CD4-positive, alpha-beta T cell (primary cell): ENCODE measurements at regions not wholly inside any gene's neighbourhood (a gene's known extent, or its start where the extent isn't known, plus 50 kb on each side); places are given as distances from the start of the nearest gene placed in this dataset.

Experiments used
- ATAC-seq: fragments of 200-7000 bp; cut with Tn5 transposase; one replicate; pipeline ENCODE4 v1.10.0; 2022; ENCODE audit warnings: mild to moderate bottlenecking; ENCODE audit not compliant: poor library complexity
- CTCF ChIA-PET: fragments of 350-600 bp; sonication (Branson Sonifier 250); formaldehyde crosslinking; loops from one replicate; lab custom pipeline; 2021; ENCODE audit warnings: antibody characterized with exemption, inconsistent platforms; lab: Charles Lee
- POLR2A ChIA-PET: fragments of 350-600 bp; sonication (Branson Sonifier 250); formaldehyde crosslinking; loops from one replicate; lab custom pipeline; 2021; ENCODE audit warnings: antibody characterized with exemption, inconsistent platforms; lab: Charles Lee
- DNase-seq, 14 experiments: peaks; one replicate each; pipeline ENCODE4 v3.0.0-alpha.2; 2013 to 2020; ENCODE audit warnings: mixed read lengths in 2 of 14
- H3K27ac ChIP-seq, 2 donors: one replicate each; pipeline versions ENCODE4 v1.5.1 to v1.7.0; 2013; ENCODE audit warnings: low read length in 2 of 2, low read depth in 1 of 2, mild to moderate bottlenecking in 1 of 2
- H3K27me3 ChIP-seq, 2 experiments: 1 replicate in 1 of 2; 2 replicates in 1 of 2; pipeline versions ENCODE4 v1.6.1 to v1.7.0; 2013; ENCODE audit warnings: low read length in 2 of 2, control low read depth in 1 of 2, mild to moderate bottlenecking in 1 of 2, moderate library complexity in 1 of 2; ENCODE audit not compliant: insufficient read depth in 2 of 2, control insufficient read depth in 1 of 2
- H3K36me3 ChIP-seq: one replicate; pipeline ENCODE4 v1.6.1; 2013; ENCODE audit warnings: low read length, control low read depth; ENCODE audit not compliant: insufficient read depth
- H3K4me1 ChIP-seq: one replicate; pipeline ENCODE4 v1.6.1; 2013; ENCODE audit warnings: low read length, control low read depth; ENCODE audit not compliant: insufficient read depth
- H3K4me3 ChIP-seq: one replicate; pipeline ENCODE4 v1.5.1; 2013; ENCODE audit warnings: mild to moderate bottlenecking, low read length, moderate library complexity
- H3K9me3 ChIP-seq, 2 experiments: 1 replicate in 1 of 2; 2 replicates in 1 of 2; pipeline versions ENCODE4 v1.6.1 to v1.7.0; 2013; ENCODE audit warnings: low read length in 2 of 2, mild to moderate bottlenecking in 2 of 2, control low read depth in 1 of 2, moderate library complexity in 1 of 2; ENCODE audit not compliant: control insufficient read depth in 1 of 2, insufficient read depth in 1 of 2
- H3K27ac Mint-ChIP-seq: one replicate; pipeline ENCODE4 v1.8.0; 2020; ENCODE audit warnings: mixed read lengths
- H3K27me3 Mint-ChIP-seq: one replicate; pipeline ENCODE4 v1.8.0; 2021; ENCODE audit warnings: mixed read lengths
- H3K36me3 Mint-ChIP-seq: one replicate; pipeline ENCODE4 v1.8.0; 2021; ENCODE audit warnings: low read depth, mixed read lengths
- H3K4me1 Mint-ChIP-seq: one replicate; pipeline ENCODE4 v1.8.0; 2021; ENCODE audit warnings: low read depth, mixed read lengths
- H3K4me3 Mint-ChIP-seq: one replicate; pipeline ENCODE4 v1.8.0; 2020; ENCODE audit warnings: mild to moderate bottlenecking, mixed read lengths
- H3K9me3 Mint-ChIP-seq: one replicate; pipeline ENCODE4 v1.8.0; 2020; ENCODE audit warnings: mixed read lengths
- CTCF ChIP-seq: fragments of 200-600 bp; IDR thresholded peaks from one replicate; pipeline ENCODE4 v1.8.0; 2022; ENCODE audit warnings: antibody characterized with exemption, mild to moderate bottlenecking
- intact Hi-C, 2 experiments: fragments of 100-400 bp; cut with DNase I in 1 of 2; cut with micrococcal nuclease in 1 of 2; formaldehyde crosslinking; loops; one replicate each; pipeline versions ENCODE4 v1.15.1 to v1.9.0; 2023 to 2025; cut with DNase I, micrococcal nuclease

- no peak for TF ChIP-seq CTCF
- Mint-ChIP-seq H3K9me3 (peaks cover 7% of the 10 kb centered on the region), H3K27ac (no peak overlapping the region), H3K4me1 (no peaks in the 10 kb centered on the region), H3K36me3 (no peaks in the 10 kb centered on the region), H3K27me3 (no peaks in the 10 kb centered on the region), H3K4me3 (no peak overlapping the region)
- ATAC-seq (no peak), DNase-seq (no peak)
- ChIA-PET CTCF (no interaction called here), POLR2A (no interaction called here)
- intact Hi-C loops, result loop anchor here in 1 of 2 experiments (5.0 kb wide), 1 partner anchor 194 kb away; no protein-coding TSS in a partner anchor
- Histone ChIP-seq H3K27ac (no peak overlapping the region), H3K9me3 (peaks cover 0 to 4% of the 10 kb centered on the region in 2 experiments), H3K4me3 (no peak overlapping the region), H3K27me3 (no peaks in the 10 kb centered on the region), H3K36me3 (no peaks in the 10 kb centered on the region), H3K4me1 (no peaks in the 10 kb centered on the region)
Measured at GRCh38 chr4:180333162-180333561, 1910.0 kb upstream of the TENM3 start.

GRCh38 chr4:180335566-180335965 is 1907.6 kb upstream of the TENM3 start:
- DNase-seq (no peak), ATAC-seq (no peak)
- H3K9me3 Mint-ChIP-seq, result peaks cover 7% of the 10 kb centered on the region
- no peaks in the 10 kb centered on the region for H3K27me3 Mint-ChIP-seq
- Histone ChIP-seq H3K27ac (no peak overlapping the region), H3K36me3 (no peaks in the 10 kb centered on the region), H3K4me3 (no peak overlapping the region), H3K4me1 (no peaks in the 10 kb centered on the region), H3K27me3 (no peaks in the 10 kb centered on the region), H3K9me3 (no peaks in the 10 kb centered on the region)
- no peaks in the 10 kb centered on the region for H3K4me1 Mint-ChIP-seq
- intact Hi-C loops, result no loop called here
- H3K27ac Mint-ChIP-seq, result no peak overlapping the region
- CTCF ChIA-PET, result interaction anchor here (0.6 kb wide), 1 partner anchor 255 kb away, joined by 3 read pairs; no protein-coding TSS in a partner anchor
- no peak overlapping the region for H3K4me3 Mint-ChIP-seq
- TF ChIP-seq CTCF, result no peak
- POLR2A ChIA-PET, result no interaction called here
- no peaks in the 10 kb centered on the region for H3K36me3 Mint-ChIP-seq

- H3K4me3 ChIP-seq, result no peak overlapping the region
- no peak overlapping the region for H3K27ac Mint-ChIP-seq
Measured at GRCh38 chr4:180336494-180337090, 1906.6 kb upstream of the TENM3 start.

More at GRCh38 chr4:180336494-180337090, 1906.6 kb upstream of the TENM3 start:
- Histone ChIP-seq H3K27ac (no peak overlapping the region), H3K4me1 (no peaks in the 10 kb centered on the region), H3K9me3 (no peaks in the 10 kb centered on the region), H3K36me3 (no peaks in the 10 kb centered on the region), H3K27me3 (no peaks in the 10 kb centered on the region)
- TF ChIP-seq CTCF, result no peak
- POLR2A ChIA-PET, result no interaction called here
- ATAC-seq, result no peak
- CTCF ChIA-PET, result no interaction called here
- no peaks in the 10 kb centered on the region for H3K4me1 Mint-ChIP-seq
- H3K4me3 Mint-ChIP-seq, result no peak overlapping the region
- H3K27me3 Mint-ChIP-seq, result no peaks in the 10 kb centered on the region
- peaks cover 7% of the 10 kb centered on the region for H3K9me3 Mint-ChIP-seq
- H3K36me3 Mint-ChIP-seq, result no peaks in the 10 kb centered on the region
- DNase-seq, result no peak
- intact Hi-C loops, result no loop called here
